PC-9 (cell line): ENCODE measurements at regions not wholly inside any gene's neighbourhood (a gene's known extent, or its start where the extent isn't known, plus 50 kb on each side); places are given as distances from the start of the nearest gene placed in this dataset.
A peak's percentile ranks its signal among the peaks of the same experiment; 100 is the strongest.

Experiments used
- BruUV-seq: library from RNA; stranded (reverse); fragments of 400-500 nt; replicated peaks from 2 replicates; lab custom pipeline; 2021; lab: Mats Ljungman, UMichigan
- CTCF ChIA-PET: fragments of 300-600 bp; sonication (Branson Sonifier 250); formaldehyde crosslinking; loops from one replicate; lab custom pipeline; 2022; ENCODE audit warnings: antibody characterized with exemption; lab: Charles Lee
- POLR2A ChIA-PET: fragments of 300-600 bp; sonication (Branson Sonifier 250); formaldehyde crosslinking; loops from one replicate; lab custom pipeline; 2022; ENCODE audit warnings: antibody characterized with exemption; ENCODE audit not compliant: unreplicated experiment; lab: Charles Lee
- DNase-seq, 2 experiments: peaks; one replicate each; pipeline versions ENCODE4 v3.0.0 to v3.0.0-alpha.2; 2015 to 2022; ENCODE audit warnings: mixed read lengths in 1 of 2
- H2AFZ ChIP-seq: fragments of 200-600 bp; sonication (generic); 2 replicates; pipeline ENCODE4 v1.8.1; 2017; ENCODE audit warnings: antibody characterized with exemption
- H3F3A ChIP-seq: fragments of 200-600 bp; sonication (generic); 2 replicates; pipeline ENCODE4 v1.8.1; 2017; ENCODE audit warnings: antibody characterized with exemption, mild to moderate bottlenecking, low read depth; ENCODE audit not compliant: insufficient read depth
- H3K27ac ChIP-seq: fragments of 200-600 bp; sonication (generic); 2 replicates; pipeline ENCODE4 v1.6.1; 2016; ENCODE audit warnings: mixed run types
- H3K27me3 ChIP-seq: fragments of 200-600 bp; sonication (generic); 2 replicates; pipeline ENCODE4 v1.6.1; 2016; ENCODE audit warnings: low read depth, mixed run types; ENCODE audit not compliant: insufficient read depth
- H3K36me3 ChIP-seq: fragments of 200-600 bp; sonication (generic); 2 replicates; pipeline ENCODE4 v1.6.1; 2016; ENCODE audit warnings: low read depth, mixed run types
- H3K4me1 ChIP-seq: fragments of 200-600 bp; sonication (generic); replicated peaks from 2 replicates; pipeline ENCODE4 v1.6.1; 2016; ENCODE audit warnings: mixed run types; ENCODE audit not compliant: insufficient read depth
- H3K4me2 ChIP-seq: fragments of 200-600 bp; sonication (generic); 2 replicates; pipeline ENCODE4 v1.6.1; 2017; ENCODE audit warnings: mixed run types
- H3K4me3 ChIP-seq: fragments of 200-600 bp; sonication (generic); 2 replicates; pipeline ENCODE4 v1.6.1; 2016; ENCODE audit warnings: mixed run types
- H3K79me2 ChIP-seq: fragments of 200-600 bp; sonication (generic); 2 replicates; pipeline ENCODE4 v1.6.1; 2017; ENCODE audit warnings: low read depth, mixed run types
- H3K9me2 ChIP-seq: fragments of 200-600 bp; sonication (generic); 2 replicates; pipeline ENCODE4 v1.8.1; 2017; ENCODE audit warnings: mild to moderate bottlenecking; ENCODE audit not compliant: insufficient read depth
- H3K9me3 ChIP-seq: fragments of 200-600 bp; sonication (generic); 2 replicates; pipeline ENCODE4 v1.8.1; 2016; ENCODE audit warnings: low read depth; ENCODE audit not compliant: insufficient read depth
- H4K20me1 ChIP-seq: fragments of 200-600 bp; sonication (generic); 2 replicates; pipeline ENCODE4 v1.8.1; 2017; ENCODE audit not compliant: insufficient read depth
- EZH2 ChIP-seq: fragments of 200-600 bp; sonication (generic); IDR thresholded peaks from 2 replicates; pipeline ENCODE4 v1.8.0; 2017; ENCODE audit warnings: antibody characterized with exemption, low read depth
- intact Hi-C: fragments of 100-400 bp; cut with micrococcal nuclease; formaldehyde crosslinking; loops from one replicate; pipeline ENCODE4 v1.10.0; 2022; ENCODE audit not compliant: unreplicated experiment
- TF ChIP-seq, protein P1 (sequence below): fragments of 200-600 bp; sonication (generic); conservative IDR thresholded peaks from 2 replicates; pipeline ENCODE4 v1.6.1; 2017; ENCODE audit warnings: mixed run types, antibody characterized with exemption, mild to moderate bottlenecking, moderate library complexity

GRCh38 chr4:160021870-160022269, 919.0 kb downstream of the RAPGEF2 start:
- peaks cover 2% of the 10 kb centered on the region for H3K4me1 ChIP-seq
- no peak for TF ChIP-seq EZH2
- TF ChIP-seq, protein P1, sequence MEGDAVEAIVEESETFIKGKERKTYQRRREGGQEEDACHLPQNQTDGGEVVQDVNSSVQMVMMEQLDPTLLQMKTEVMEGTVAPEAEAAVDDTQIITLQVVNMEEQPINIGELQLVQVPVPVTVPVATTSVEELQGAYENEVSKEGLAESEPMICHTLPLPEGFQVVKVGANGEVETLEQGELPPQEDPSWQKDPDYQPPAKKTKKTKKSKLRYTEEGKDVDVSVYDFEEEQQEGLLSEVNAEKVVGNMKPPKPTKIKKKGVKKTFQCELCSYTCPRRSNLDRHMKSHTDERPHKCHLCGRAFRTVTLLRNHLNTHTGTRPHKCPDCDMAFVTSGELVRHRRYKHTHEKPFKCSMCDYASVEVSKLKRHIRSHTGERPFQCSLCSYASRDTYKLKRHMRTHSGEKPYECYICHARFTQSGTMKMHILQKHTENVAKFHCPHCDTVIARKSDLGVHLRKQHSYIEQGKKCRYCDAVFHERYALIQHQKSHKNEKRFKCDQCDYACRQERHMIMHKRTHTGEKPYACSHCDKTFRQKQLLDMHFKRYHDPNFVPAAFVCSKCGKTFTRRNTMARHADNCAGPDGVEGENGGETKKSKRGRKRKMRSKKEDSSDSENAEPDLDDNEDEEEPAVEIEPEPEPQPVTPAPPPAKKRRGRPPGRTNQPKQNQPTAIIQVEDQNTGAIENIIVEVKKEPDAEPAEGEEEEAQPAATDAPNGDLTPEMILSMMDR, result no peak
- H3K27me3 ChIP-seq, result no peaks in the 10 kb centered on the region
- H3K27ac ChIP-seq, result no peak overlapping the region
- no peak overlapping the region for H3K4me3 ChIP-seq
- DNase-seq, result no peak
- no peaks in the 10 kb centered on the region for H3K9me3 ChIP-seq
- no peaks in the 10 kb centered on the region for H3K9me2 ChIP-seq
- no peaks in the 10 kb centered on the region for H3F3A ChIP-seq
- no TSS peak for BruUV-seq
- intact Hi-C loops, result no loop called here
- no peaks in the 10 kb centered on the region for H3K36me3 ChIP-seq
- H4K20me1 ChIP-seq, result no peaks in the 10 kb centered on the region
- H3K4me2 ChIP-seq, result no peak overlapping the region
- no peak overlapping the region for H2AFZ ChIP-seq
- H3K79me2 ChIP-seq, result no peaks in the 10 kb centered on the region
- CTCF ChIA-PET, result no interaction called here
- POLR2A ChIA-PET, result no interaction called here

DNA sequence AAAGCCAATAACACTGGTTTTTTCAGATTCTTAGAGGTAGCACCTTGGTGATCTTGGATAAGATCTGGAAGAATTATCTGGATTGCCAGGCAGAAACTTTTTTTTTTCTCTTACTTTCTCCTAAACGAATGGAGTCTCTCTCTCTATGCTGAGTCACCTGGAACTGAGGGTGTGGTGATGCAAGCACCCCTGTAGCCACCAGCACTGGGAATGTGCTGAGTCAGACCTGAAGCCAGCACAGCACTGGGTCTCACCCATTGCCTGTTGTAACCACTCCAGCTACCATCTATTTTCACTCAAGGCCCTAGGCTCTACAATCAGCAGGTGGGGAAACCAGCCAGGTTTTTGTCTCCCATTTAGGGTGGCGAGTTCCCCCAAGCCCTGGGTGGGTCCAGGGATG, 923.8 kb downstream of the RAPGEF2 start:
- ChIA-PET CTCF (interaction anchor here (0.7 kb wide), 1 partner anchor 102 kb away, joined by 3 read pairs; no protein-coding TSS in a partner anchor), POLR2A (interaction anchor here (0.6 kb wide), 1 partner anchor 266 kb away, joined by 3 read pairs; no protein-coding TSS in a partner anchor)
- no TSS peak for BruUV-seq
- no peaks in the 10 kb centered on the region for H4K20me1 ChIP-seq
- no peaks in the 10 kb centered on the region for H3F3A ChIP-seq
- TF ChIP-seq EZH2, result no peak
- TF ChIP-seq, protein P1, result no peak
- H3K79me2 ChIP-seq, result no peaks in the 10 kb centered on the region
- intact Hi-C loops, result no loop called here
- H3K9me2 ChIP-seq, result no peaks in the 10 kb centered on the region
- H3K27me3 ChIP-seq, result no peaks in the 10 kb centered on the region
- H3K4me3 ChIP-seq, result no peak overlapping the region
- H3K36me3 ChIP-seq, result no peaks in the 10 kb centered on the region
- no peak overlapping the region for H2AFZ ChIP-seq
- H3K4me2 ChIP-seq, result no peak overlapping the region
- H3K4me1 ChIP-seq, result peaks cover 3% of the 10 kb centered on the region
- peak; percentile 44 to 66 for DNase-seq
- H3K27ac ChIP-seq, result 0 out of 2 replicates have a peak overlapping the region, but pooled peaks have one; percentile 47
- H3K9me3 ChIP-seq, result no peaks in the 10 kb centered on the region

GRCh38 chr4:160034501-160034900, 931.6 kb downstream of the RAPGEF2 start:
- no peak for TF ChIP-seq EZH2
- TF ChIP-seq, protein P1, result no peak
- ChIA-PET POLR2A (no interaction called here), CTCF (no interaction called here)
- H3K4me1 ChIP-seq, result 0 out of 2 replicates have a peak, but pooled peaks cover 8% of the 10 kb centered on the region
- intact Hi-C loops, result no loop called here
- DNase-seq, result no peak
- no TSS peak for BruUV-seq
- H4K20me1 ChIP-seq, result no peaks in the 10 kb centered on the region
- H3K9me3 ChIP-seq, result no peaks in the 10 kb centered on the region
- no peak overlapping the region for H2AFZ ChIP-seq
- no peak overlapping the region for H3K27ac ChIP-seq
- H3K79me2 ChIP-seq, result no peaks in the 10 kb centered on the region
- H3K9me2 ChIP-seq, result no peaks in the 10 kb centered on the region
- no peaks in the 10 kb centered on the region for H3K36me3 ChIP-seq
- H3K27me3 ChIP-seq, result no peaks in the 10 kb centered on the region
- H3F3A ChIP-seq, result no peaks in the 10 kb centered on the region
- no peak overlapping the region for H3K4me2 ChIP-seq
- no peak overlapping the region for H3K4me3 ChIP-seq
